Left lobe of liver (tissue), 2 donors: ENCODE measurements at regions not wholly inside any gene's neighbourhood (a gene's known extent, or its start where the extent isn't known, plus 50 kb on each side); places are given as distances from the start of the nearest gene placed in this dataset.
"Not testable (repeated sequence)": the region's sequence is repeated elsewhere in the genome, so short reads cannot be mapped to it uniquely, and the experiment has no call there.

Source experiments
- ATAC-seq: fragments of 200-7000 bp; cut with Tn5 transposase; one replicate; pipeline ENCODE4 v1.9.1; 2020; ENCODE audit warnings: mild to moderate bottlenecking, moderate library complexity
- DNase-seq: peaks from one replicate; pipeline ENCODE4 v3.0.0-alpha.2; 2020; ENCODE audit warnings: low spot score
- donor health status: DM: no; HTN: no; CAD: no; lungs with moderate emphysema.
- donor health status: DM: no; HTN: yes; CAD: no.

- DNase-seq (no peak), ATAC-seq (no peak)
Measured at GRCh38 chr4:137890812-137891211, 351.3 kb downstream of the SLC7A11 start.

GRCh38 chr4:137881641-137882040 lies 349.3 kb upstream of the PCDH18 start:
- ATAC-seq (no peak), DNase-seq (no peak)

- DNase-seq, ATAC-seq: not testable (repeated sequence)
Measured at GRCh38 chr4:137868067-137868466, 335.8 kb upstream of the PCDH18 start.

GRCh38 chr4:137866671-137867070 lies 334.4 kb upstream of the PCDH18 start:
- DNase-seq (no peak), ATAC-seq (no peak)

GRCh38 chr4:137861682-137862081 lies 329.4 kb upstream of the PCDH18 start:
- no peak for DNase-seq
- ATAC-seq, result no peak

- ATAC-seq (no peak), DNase-seq (no peak)
Measured at GRCh38 chr4:137853424-137853823, 321.1 kb upstream of the PCDH18 start.

GRCh38 chr4:137852326-137852725 lies 320.0 kb upstream of the PCDH18 start:
- DNase-seq (no peak), ATAC-seq (no peak)

- DNase-seq (no peak), ATAC-seq (no peak)
Measured at GRCh38 chr4:137851435-137851834, 319.1 kb upstream of the PCDH18 start.

- DNase-seq, ATAC-seq: not testable (repeated sequence)
Measured at GRCh38 chr4:137827945-137828344, 295.7 kb upstream of the PCDH18 start.

- DNase-seq (no peak), ATAC-seq (no peak)
Measured at GRCh38 chr4:137825505-137825904, 293.2 kb upstream of the PCDH18 start.

- ATAC-seq (no peak), DNase-seq (no peak)
Measured at GRCh38 chr4:137823007-137823406, 290.7 kb upstream of the PCDH18 start.

GRCh38 chr4:137819964-137820383 lies 287.7 kb upstream of the PCDH18 start:
- ATAC-seq, result peak; percentile 90
- DNase-seq, result no peak

GRCh38 chr4:137812258-137812657 lies 280.0 kb upstream of the PCDH18 start:
- ATAC-seq (peak; percentile 70), DNase-seq (no peak)

- ATAC-seq, result no peak
- DNase-seq, result no peak
Measured at GRCh38 chr4:137806420-137806819, 274.1 kb upstream of the PCDH18 start.

- DNase-seq (no peak), ATAC-seq (no peak)
Measured at GRCh38 chr4:137804906-137805495, 272.7 kb upstream of the PCDH18 start.

GRCh38 chr4:137800861-137801260 lies 268.6 kb upstream of the PCDH18 start:
- ATAC-seq (no peak), DNase-seq (no peak)

- ATAC-seq (no peak), DNase-seq (no peak)
Measured at GRCh38 chr4:137794764-137795254, 262.5 kb upstream of the PCDH18 start.

GRCh38 chr4:137789263-137789662 lies 257.0 kb upstream of the PCDH18 start:
- ATAC-seq, DNase-seq: not testable (repeated sequence)

GRCh38 chr4:137783923-137784322 lies 251.6 kb upstream of the PCDH18 start:
- DNase-seq, ATAC-seq: not testable (repeated sequence)

- DNase-seq (no peak), ATAC-seq (no peak)
Measured at GRCh38 chr4:137775701-137776100, 243.4 kb upstream of the PCDH18 start.

GRCh38 chr4:137774501-137774900 lies 242.2 kb upstream of the PCDH18 start:
- DNase-seq (no peak), ATAC-seq (no peak)

GRCh38 chr4:137768881-137769280 lies 236.6 kb upstream of the PCDH18 start:
- ATAC-seq (no peak), DNase-seq (no peak)

GRCh38 chr4:137768196-137768595 lies 235.9 kb upstream of the PCDH18 start:
- no peak for ATAC-seq
- no peak for DNase-seq
